ENCODE measurements at regions not wholly inside any gene's neighbourhood (a gene's known extent, or its start where the extent isn't known, plus 50 kb on each side); places are given as distances from the start of the nearest gene placed in this dataset.

- DNase-seq (ENCODE audit: low spot score), result no peak
These were observed 448.5 kb downstream of the SOX6 start for GRCh38 chr11:15907806-15908205.

GRCh38 chr11:15909937-15910598 is 446.3 kb downstream of the SOX6 start:
- DNase-seq (ENCODE audit: low spot score), result no peak

- no peak for DNase-seq (ENCODE audit: low spot score)
These were observed 445.6 kb downstream of the SOX6 start for GRCh38 chr11:15910761-15911160.

GRCh38 chr11:15911377-15912044 is 444.8 kb downstream of the SOX6 start:
- DNase-seq (ENCODE audit: low spot score), result no peak

- no peak for DNase-seq (ENCODE audit: low spot score)
These were observed 444.1 kb downstream of the SOX6 start for GRCh38 chr11:15912291-15912690.

- DNase-seq (ENCODE audit: low spot score), result no peak
These were observed 443.5 kb downstream of the SOX6 start for GRCh38 chr11:15912825-15913224.

- DNase-seq (ENCODE audit: low spot score), result no peak
These were observed 443.1 kb downstream of the SOX6 start for GRCh38 chr11:15913261-15913660.

Data from COLO829 (cell line).